ENCODE measurements at regions not wholly inside any gene's neighbourhood (a gene's known extent, or its start where the extent isn't known, plus 50 kb on each side); places are given as distances from the start of the nearest gene placed in this dataset.

GRCh38 chr4:66963084-66963483, 582.2 kb downstream of the CENPC start:
- no peak overlapping the region for H3K4me2 ChIP-seq (ENCODE audit: low read length)
- no peak for TF ChIP-seq EZH2phosphoT487 (IDR thresholded peaks at IDR 0.05; ENCODE audit: borderline replicate concordance, low read length)
- no peak for TF ChIP-seq CTCF (IDR thresholded peaks at IDR 0.05; ENCODE audit: low read depth, low read length, poor library complexity, severe bottlenecking)
- H3K9me3 ChIP-seq (ENCODE audit: control insufficient read depth, insufficient read depth, low read length), result no peaks in the 10 kb centered on the region
- H3K4me3 ChIP-seq (ENCODE audit: low read length), result no peak overlapping the region
- no peak overlapping the region for H3K27ac ChIP-seq (ENCODE audit: low read depth, low read length)
- H3K27me3 ChIP-seq (ENCODE audit: control insufficient read depth, low read length), result no peaks in the 10 kb centered on the region
- no peaks in the 10 kb centered on the region for H3F3A ChIP-seq (ENCODE audit: control insufficient read depth, insufficient read depth)
- H3K4me1 ChIP-seq (ENCODE audit: control insufficient read depth, low read length), result no peaks in the 10 kb centered on the region
- no peaks in the 10 kb centered on the region for H3K79me2 ChIP-seq (ENCODE audit: control insufficient read depth, low read length)
- H3K9me2 ChIP-seq (replicated peaks; ENCODE audit: control insufficient read depth, low read length), result no peaks in the 10 kb centered on the region
- no peaks in the 10 kb centered on the region for H4K20me1 ChIP-seq (ENCODE audit: control insufficient read depth, insufficient read depth, low read depth, low read length)
- H3K36me3 ChIP-seq (ENCODE audit: control insufficient read depth, low read length), result no peaks in the 10 kb centered on the region

GRCh38 chr4:66959207-66959606, 586.1 kb downstream of the CENPC start:
- Histone ChIP-seq H3F3A (ENCODE audit: control insufficient read depth, insufficient read depth) (no peaks in the 10 kb centered on the region), H3K4me3 (ENCODE audit: low read length) (no peak overlapping the region), H3K4me1 (ENCODE audit: control insufficient read depth, low read length) (no peaks in the 10 kb centered on the region), H3K4me2 (ENCODE audit: low read length) (no peak overlapping the region), H3K27ac (ENCODE audit: low read depth, low read length) (no peak overlapping the region), H3K9me3 (ENCODE audit: control insufficient read depth, insufficient read depth, low read length) (no peaks in the 10 kb centered on the region), H3K9me2 (replicated peaks; ENCODE audit: control insufficient read depth, low read length) (no peaks in the 10 kb centered on the region), H4K20me1 (ENCODE audit: control insufficient read depth, insufficient read depth, low read depth, low read length) (no peaks in the 10 kb centered on the region), H3K27me3 (ENCODE audit: control insufficient read depth, low read length) (no peaks in the 10 kb centered on the region), H3K36me3 (ENCODE audit: control insufficient read depth, low read length) (no peaks in the 10 kb centered on the region), H3K79me2 (ENCODE audit: control insufficient read depth, low read length) (no peaks in the 10 kb centered on the region)
- TF ChIP-seq EZH2phosphoT487 (IDR thresholded peaks at IDR 0.05; ENCODE audit: borderline replicate concordance, low read length), result no peak
- no peak for TF ChIP-seq CTCF (IDR thresholded peaks at IDR 0.05; ENCODE audit: low read depth, low read length, poor library complexity, severe bottlenecking)

- H3K27me3 ChIP-seq (ENCODE audit: control insufficient read depth, low read length), result no peaks in the 10 kb centered on the region
- no peaks in the 10 kb centered on the region for H3K36me3 ChIP-seq (ENCODE audit: control insufficient read depth, low read length)
- H3K4me2 ChIP-seq (ENCODE audit: low read length), result no peak overlapping the region
- H3K27ac ChIP-seq (ENCODE audit: low read depth, low read length), result no peak overlapping the region
- H4K20me1 ChIP-seq (ENCODE audit: control insufficient read depth, insufficient read depth, low read depth, low read length), result no peaks in the 10 kb centered on the region
- H3K79me2 ChIP-seq (ENCODE audit: control insufficient read depth, low read length), result no peaks in the 10 kb centered on the region
- TF ChIP-seq EZH2phosphoT487 (IDR thresholded peaks at IDR 0.05; ENCODE audit: borderline replicate concordance, low read length) (no peak), CTCF (IDR thresholded peaks at IDR 0.05; ENCODE audit: low read depth, low read length, poor library complexity, severe bottlenecking) (no peak)
- H3K9me3 ChIP-seq (ENCODE audit: control insufficient read depth, insufficient read depth, low read length), result no peaks in the 10 kb centered on the region
- H3K4me3 ChIP-seq (ENCODE audit: low read length), result no peak overlapping the region
- H3K9me2 ChIP-seq (replicated peaks; ENCODE audit: control insufficient read depth, low read length), result no peaks in the 10 kb centered on the region
- no peaks in the 10 kb centered on the region for H3K4me1 ChIP-seq (ENCODE audit: control insufficient read depth, low read length)
- no peaks in the 10 kb centered on the region for H3F3A ChIP-seq (ENCODE audit: control insufficient read depth, insufficient read depth)
Measured at GRCh38 chr4:66956852-66957251, 588.5 kb downstream of the CENPC start.

GRCh38 chr4:66956426-66956825, 588.9 kb downstream of the CENPC start:
- no peaks in the 10 kb centered on the region for H3K36me3 ChIP-seq (ENCODE audit: control insufficient read depth, low read length)
- H3K4me1 ChIP-seq (ENCODE audit: control insufficient read depth, low read length), result no peaks in the 10 kb centered on the region
- H3K4me2 ChIP-seq (ENCODE audit: low read length), result no peak overlapping the region

More at GRCh38 chr4:66956426-66956825, 588.9 kb downstream of the CENPC start:
- Histone ChIP-seq H3K4me3 (ENCODE audit: low read length) (no peak overlapping the region), H3K79me2 (ENCODE audit: control insufficient read depth, low read length) (no peaks in the 10 kb centered on the region), H3K27ac (ENCODE audit: low read depth, low read length) (no peak overlapping the region), H3K9me2 (replicated peaks; ENCODE audit: control insufficient read depth, low read length) (no peaks in the 10 kb centered on the region), H4K20me1 (ENCODE audit: control insufficient read depth, insufficient read depth, low read depth, low read length) (no peaks in the 10 kb centered on the region), H3K9me3 (ENCODE audit: control insufficient read depth, insufficient read depth, low read length) (no peaks in the 10 kb centered on the region), H3K27me3 (ENCODE audit: control insufficient read depth, low read length) (no peaks in the 10 kb centered on the region), H3F3A (ENCODE audit: control insufficient read depth, insufficient read depth) (no peaks in the 10 kb centered on the region)
- TF ChIP-seq EZH2phosphoT487 (IDR thresholded peaks at IDR 0.05; ENCODE audit: borderline replicate concordance, low read length) (no peak), CTCF (IDR thresholded peaks at IDR 0.05; ENCODE audit: low read depth, low read length, poor library complexity, severe bottlenecking) (no peak)
